A549 (cell line): ENCODE measurements at regions not wholly inside any gene's neighbourhood (a gene's known extent, or its start where the extent isn't known, plus 50 kb on each side); places are given as distances from the start of the nearest gene placed in this dataset.

Source experiments
- ATAC-seq, 2 experiments: fragments of 200-7000 bp in 1 of 2; fragments of >200 bp in 1 of 2; cut with Nextera tagmentation in 1 of 2; cut with Tn5 transposase in 1 of 2; 3 replicates each; pipeline versions ENCODE4 v1.8.0 to v1.9.1; 2018 to 2020; ENCODE audit warnings: mild to moderate bottlenecking in 1 of 2, moderate library complexity in 1 of 2
- CTCF ChIA-PET: fragments of 300-600 bp; sonication (Branson Sonifier 250); formaldehyde crosslinking; extraction: SDS; loops from one replicate; lab custom pipeline; 2021; ENCODE audit warnings: antibody characterized with exemption, inconsistent platforms; lab: Yijun Ruan, JAX
- POLR2A ChIA-PET: fragments of 350-600 bp; formaldehyde crosslinking; extraction: SDS; loops from one replicate; lab custom pipeline; 2021; ENCODE audit warnings: antibody characterized with exemption, inconsistent platforms; lab: Yijun Ruan, JAX
- DNase-seq, 2 experiments: peaks; one replicate each; pipeline versions ENCODE4 v3.0.0 to v3.0.0-alpha.2; 2011 to 2016; ENCODE audit warnings: low read depth in 1 of 2, low spot score in 1 of 2
- FAIRE-seq: peaks from 2 replicates; lab custom pipeline; 2011; peaks lifted over from hg19 to GRCh38; lab: Jason Lieb, UNC
- H3K27ac ChIP-seq, 2 experiments: fragments of >200 bp; sonication (Bioruptor Twin); formaldehyde crosslinking; 3 replicates each; pipeline ENCODE4 v1.5.1; 2016 to 2017
- H3K4me1 ChIP-seq: fragments of >200 bp; sonication (Bioruptor Twin); formaldehyde crosslinking; 3 replicates; pipeline ENCODE4 v1.6.1; 2016
- H3K4me2 ChIP-seq: fragments of >200 bp; sonication (Bioruptor Twin); formaldehyde crosslinking; 3 replicates; pipeline ENCODE4 v1.6.1; 2016
- H3K4me3 ChIP-seq: fragments of >200 bp; sonication (Bioruptor Twin); formaldehyde crosslinking; 3 replicates; pipeline ENCODE4 v1.5.1; 2016
- H3K9me3 ChIP-seq: fragments of >200 bp; sonication (Bioruptor Twin); formaldehyde crosslinking; 3 replicates; pipeline ENCODE4 v1.6.1; 2016
- EHF ChIP-seq: fragments of 250-450 bp; sonication (Bioruptor Pico); IDR thresholded peaks from 2 replicates; pipeline ENCODE4 v1.5.0; 2020; ENCODE audit warnings: mild to moderate bottlenecking
- EHMT2 ChIP-seq: fragments of 200-600 bp; sonication (generic); IDR thresholded peaks from 2 replicates; pipeline ENCODE4 v1.6.1; 2016; ENCODE audit warnings: antibody characterized with exemption, low read depth, mild to moderate bottlenecking, moderate library complexity
- HES2 ChIP-seq: fragments of >200 bp; sonication (Bioruptor Twin); formaldehyde crosslinking; IDR thresholded peaks from 2 replicates; pipeline ENCODE4 v1.6.1; 2016
- MAFK ChIP-seq: fragments of 450-650 bp; IDR thresholded peaks from 2 replicates; pipeline ENCODE4 v1.6.1; 2014; ENCODE audit not compliant: partially characterized antibody
- NFE2L2 ChIP-seq: fragments of 150-350 bp; conservative IDR thresholded peaks from 2 replicates; pipeline ENCODE4 v1.6.1; 2014; ENCODE audit warnings: low read length
- NR3C1 ChIP-seq: fragments of >200 bp; sonication (Bioruptor Twin); formaldehyde crosslinking; IDR thresholded peaks from 3 replicates; pipeline ENCODE4 v1.6.1; 2017
- RCOR1 ChIP-seq: fragments of 150-350 bp; IDR thresholded peaks from 2 replicates; pipeline ENCODE4 v1.6.1; 2014; ENCODE audit warnings: antibody characterized with exemption, low read length, low read depth
- REST ChIP-seq: fragments of 200-600 bp; sonication (generic); IDR thresholded peaks from 2 replicates; pipeline ENCODE4 v1.6.1; 2016; ENCODE audit warnings: antibody characterized with exemption, mild to moderate bottlenecking, moderate library complexity
- TP53 ChIP-seq: fragments of 250-450 bp; sonication (Bioruptor Pico); IDR thresholded peaks from 2 replicates; pipeline ENCODE4 v1.5.0; 2021; ENCODE audit warnings: mild to moderate bottlenecking, moderate library complexity
- ZNF302 ChIP-seq: fragments of 250-450 bp; sonication (Bioruptor Pico); IDR thresholded peaks from 2 replicates; pipeline ENCODE4 v1.9.0; 2021; ENCODE audit warnings: inconsistent platforms, mild to moderate bottlenecking, moderate library complexity
- WGBS: methylation state at CpG from one replicate; pipeline ENCODE4 v1.1.6; 2017; ENCODE audit errors: missing lambda C conversion rate; 5-methylcytosine and 5-hydroxymethylcytosine counted together
- TF ChIP-seq, protein P1 (sequence below): IDR thresholded peaks from 2 replicates; pipeline ENCODE4 v1.6.1; 2012; ENCODE audit warnings: low read depth, borderline replicate concordance

- Histone ChIP-seq H3K9me3 (no peaks in the 10 kb centered on the region), H3K4me2 (no peak overlapping the region), H3K4me1 (no peaks in the 10 kb centered on the region), H3K4me3 (no peak overlapping the region), H3K27ac (no peak overlapping the region)
- FAIRE-seq (no peak), DNase-seq (no peak), ATAC-seq (no peak)
- TF ChIP-seq REST (no peak), RCOR1 (no peak)
- WGBS: 25% methylated on average over 4 of the region's 4 CpGs
- POLR2A ChIA-PET: no interaction called here
- CTCF ChIA-PET: no interaction called here
Measured at GRCh38 chr4:152171556-152171955, 364.3 kb downstream of the FBXW7 start.

DNA sequence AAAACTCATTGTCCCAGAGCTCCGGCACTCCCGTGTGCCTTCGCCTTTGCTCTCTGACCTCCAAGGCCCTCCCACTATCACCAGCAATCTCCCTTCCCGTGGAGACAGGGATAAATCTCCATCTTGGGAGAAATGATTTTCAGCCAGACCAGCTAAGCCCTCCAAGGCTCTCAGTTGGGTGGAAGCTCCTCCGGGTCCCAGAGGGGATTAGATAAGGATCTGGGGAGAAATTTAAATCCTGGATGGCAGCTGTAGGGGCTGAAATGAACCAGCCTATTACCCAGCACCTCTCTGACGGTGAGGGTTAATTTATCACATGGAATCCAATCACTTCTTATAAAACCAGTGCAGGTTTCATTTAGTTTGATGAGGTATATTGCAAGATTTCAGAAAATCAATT, 366.2 kb downstream of the FBXW7 start:
- CTCF ChIA-PET: no interaction called here
- Histone ChIP-seq H3K4me3 (no peak overlapping the region), H3K9me3 (no peaks in the 10 kb centered on the region), H3K4me1 (no peaks in the 10 kb centered on the region), H3K4me2 (no peak overlapping the region), H3K27ac (no peak overlapping the region)
- 32% methylated on average over 6 of the region's 6 CpGs for WGBS
- no peak for ATAC-seq
- DNase-seq: no peak
- TF ChIP-seq, protein P1, sequence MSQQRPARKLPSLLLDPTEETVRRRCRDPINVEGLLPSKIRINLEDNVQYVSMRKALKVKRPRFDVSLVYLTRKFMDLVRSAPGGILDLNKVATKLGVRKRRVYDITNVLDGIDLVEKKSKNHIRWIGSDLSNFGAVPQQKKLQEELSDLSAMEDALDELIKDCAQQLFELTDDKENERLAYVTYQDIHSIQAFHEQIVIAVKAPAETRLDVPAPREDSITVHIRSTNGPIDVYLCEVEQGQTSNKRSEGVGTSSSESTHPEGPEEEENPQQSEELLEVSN: no peak
- TF ChIP-seq TP53 (CRISPR knock-in tag) (no peak), REST (no peak), ZNF302 (CRISPR knock-in tag) (no peak), EHF (CRISPR knock-in tag) (no peak), MAFK (no peak), EHMT2 (no peak), NR3C1 (no peak)
- FAIRE-seq: no peak
- POLR2A ChIA-PET: no interaction called here

DNA sequence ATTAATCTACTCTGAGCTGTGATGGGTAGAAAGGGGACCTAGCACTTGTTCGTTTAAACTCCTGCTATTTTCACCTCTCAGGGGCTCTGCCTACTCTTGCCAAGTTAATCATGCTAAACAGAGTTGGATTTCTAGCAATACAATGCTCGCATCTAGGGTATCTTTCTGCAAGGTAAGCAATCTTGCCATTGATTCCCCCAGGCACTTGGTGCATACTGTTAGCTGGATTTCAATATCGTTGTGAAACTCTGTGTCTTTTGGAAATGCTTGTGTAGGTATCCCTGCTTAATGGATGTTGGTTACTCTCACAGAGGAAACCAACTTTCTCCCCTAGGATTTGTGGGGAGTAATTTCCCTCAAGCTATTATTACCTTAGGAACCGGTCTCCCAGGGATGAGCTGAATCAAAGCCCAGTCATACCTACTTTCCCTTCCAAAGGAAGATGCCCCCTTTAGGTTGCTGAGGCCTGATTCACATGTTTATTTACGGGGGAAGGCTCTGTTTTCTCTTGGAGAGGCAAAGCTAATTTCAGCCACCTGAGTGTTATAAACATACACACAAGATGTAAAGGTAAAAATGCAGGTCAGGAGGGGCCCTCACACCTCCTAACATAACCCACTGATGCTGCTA, 366.8 kb downstream of the FBXW7 start:
- ChIA-PET CTCF (no interaction called here), POLR2A (no interaction called here)
- DNase-seq (no peak), FAIRE-seq (no peak), ATAC-seq (no peak)
- H3K27ac ChIP-seq: no peak overlapping the region
- H3K4me1 ChIP-seq: no peaks in the 10 kb centered on the region
- TF ChIP-seq NFE2L2 (no peak), MAFK (peak; percentile 63)
- WGBS: 45% methylated on average over 4 of the region's 5 CpGs
- no peak overlapping the region for H3K4me3 ChIP-seq
- H3K9me3 ChIP-seq: no peaks in the 10 kb centered on the region
- no peak overlapping the region for H3K4me2 ChIP-seq

DNA sequence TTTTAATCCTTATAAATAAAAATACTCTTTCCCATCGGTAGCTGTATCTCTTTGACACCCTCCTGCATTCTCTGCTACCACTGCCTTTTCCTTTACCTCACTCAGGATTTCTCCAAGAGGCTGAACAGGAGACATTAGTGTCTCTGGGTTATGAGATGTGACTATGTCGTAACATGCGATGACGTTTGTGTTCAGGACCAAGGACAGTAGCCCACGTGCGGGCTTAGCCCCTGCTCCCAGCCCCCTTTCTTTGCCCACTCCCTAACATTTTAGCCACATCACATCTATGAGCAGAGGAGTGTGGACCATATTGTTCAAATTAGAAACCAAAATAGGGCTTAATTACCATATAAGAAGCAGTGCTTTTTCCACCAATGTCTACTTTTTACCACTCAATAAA, 369.3 kb downstream of the FBXW7 start:
- POLR2A ChIA-PET: no interaction called here
- no peak for DNase-seq
- H3K4me1 ChIP-seq: no peaks in the 10 kb centered on the region
- TF ChIP-seq REST (peak; percentile 83), EHMT2 (0 out of 2 replicates have a peak, but pooled peaks have one; percentile 39), HES2 (no peak)
- TF ChIP-seq, all 56 proteins: peak for 2
- H3K4me2 ChIP-seq: no peak overlapping the region
- H3K4me3 ChIP-seq: no peak overlapping the region
- H3K9me3 ChIP-seq: no peaks in the 10 kb centered on the region
- 43% methylated on average over 6 of the region's 6 CpGs for WGBS
- CTCF ChIA-PET: no interaction called here
- ATAC-seq: no peak
- FAIRE-seq: no peak
- no peak overlapping the region for H3K27ac ChIP-seq
